ENCODE measurements at regions not wholly inside any gene's neighbourhood (a gene's known extent, or its start where the extent isn't known, plus 50 kb on each side); places are given as distances from the start of the nearest gene placed in this dataset.

DNA sequence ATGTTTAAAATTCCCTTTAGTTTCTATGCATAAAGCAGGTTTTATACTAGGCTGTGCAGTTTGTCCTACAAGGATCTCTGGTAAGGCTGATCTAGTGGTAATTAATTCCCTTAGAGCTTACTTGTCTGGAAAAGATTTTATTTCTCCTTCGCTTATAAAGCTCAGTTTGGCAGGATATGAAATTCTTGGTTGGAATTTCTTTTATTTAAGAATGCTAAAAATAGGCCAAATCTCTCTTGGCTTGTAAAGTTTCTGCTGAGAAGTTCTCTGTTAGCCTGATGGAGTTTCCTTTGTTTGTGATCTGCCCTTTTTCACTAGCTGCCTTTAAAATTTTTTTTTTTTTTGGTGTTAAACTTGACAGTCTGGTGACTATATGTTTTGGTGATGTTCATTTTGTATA, 237.1 kb upstream of the TLE4 start:
- H3K9ac ChIP-seq (ENCODE audit: low read length) = no peak overlapping the region
- H2AFZ ChIP-seq (ENCODE audit: low read length) = no peak overlapping the region
- H4K20me1 ChIP-seq (ENCODE audit: insufficient read depth, low read length) = no peaks in the 10 kb centered on the region
- no peaks in the 10 kb centered on the region for H3K36me3 ChIP-seq (replicated peaks; ENCODE audit: insufficient read depth, low read length)
- no peaks in the 10 kb centered on the region for H3K9me2 ChIP-seq (replicated peaks; ENCODE audit: insufficient read depth, low read length)
- no peaks in the 10 kb centered on the region for H3F3A ChIP-seq (ENCODE audit: insufficient read depth, low read length)
- H3K79me2 ChIP-seq (ENCODE audit: low read length) = no peaks in the 10 kb centered on the region
- TF ChIP-seq, protein P1, sequence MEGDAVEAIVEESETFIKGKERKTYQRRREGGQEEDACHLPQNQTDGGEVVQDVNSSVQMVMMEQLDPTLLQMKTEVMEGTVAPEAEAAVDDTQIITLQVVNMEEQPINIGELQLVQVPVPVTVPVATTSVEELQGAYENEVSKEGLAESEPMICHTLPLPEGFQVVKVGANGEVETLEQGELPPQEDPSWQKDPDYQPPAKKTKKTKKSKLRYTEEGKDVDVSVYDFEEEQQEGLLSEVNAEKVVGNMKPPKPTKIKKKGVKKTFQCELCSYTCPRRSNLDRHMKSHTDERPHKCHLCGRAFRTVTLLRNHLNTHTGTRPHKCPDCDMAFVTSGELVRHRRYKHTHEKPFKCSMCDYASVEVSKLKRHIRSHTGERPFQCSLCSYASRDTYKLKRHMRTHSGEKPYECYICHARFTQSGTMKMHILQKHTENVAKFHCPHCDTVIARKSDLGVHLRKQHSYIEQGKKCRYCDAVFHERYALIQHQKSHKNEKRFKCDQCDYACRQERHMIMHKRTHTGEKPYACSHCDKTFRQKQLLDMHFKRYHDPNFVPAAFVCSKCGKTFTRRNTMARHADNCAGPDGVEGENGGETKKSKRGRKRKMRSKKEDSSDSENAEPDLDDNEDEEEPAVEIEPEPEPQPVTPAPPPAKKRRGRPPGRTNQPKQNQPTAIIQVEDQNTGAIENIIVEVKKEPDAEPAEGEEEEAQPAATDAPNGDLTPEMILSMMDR (IDR thresholded peaks at IDR 0.05; ENCODE audit: low read length) = no peak
- TF ChIP-seq EZH2 (optimal IDR thresholded peaks at IDR 0.05; ENCODE audit: low read depth, low read length) (no peak), EZH2phosphoT487 (IDR thresholded peaks at IDR 0.05; ENCODE audit: low read length) (no peak)
- H3K4me1 ChIP-seq (ENCODE audit: low read length) = no peaks in the 10 kb centered on the region
- H3K4me3 ChIP-seq (ENCODE audit: low read length) = no peak overlapping the region
- H3K27me3 ChIP-seq (replicated peaks; ENCODE audit: insufficient read depth, low read length) = no peaks in the 10 kb centered on the region
- H3K4me2 ChIP-seq (ENCODE audit: low read depth, low read length) = no peak overlapping the region
- H3K9me3 ChIP-seq (replicated peaks; ENCODE audit: insufficient read depth, low read length) = no peaks in the 10 kb centered on the region
- H3K27ac ChIP-seq (ENCODE audit: low read length) = no peak overlapping the region
- no peak for DNase-seq

DNA sequence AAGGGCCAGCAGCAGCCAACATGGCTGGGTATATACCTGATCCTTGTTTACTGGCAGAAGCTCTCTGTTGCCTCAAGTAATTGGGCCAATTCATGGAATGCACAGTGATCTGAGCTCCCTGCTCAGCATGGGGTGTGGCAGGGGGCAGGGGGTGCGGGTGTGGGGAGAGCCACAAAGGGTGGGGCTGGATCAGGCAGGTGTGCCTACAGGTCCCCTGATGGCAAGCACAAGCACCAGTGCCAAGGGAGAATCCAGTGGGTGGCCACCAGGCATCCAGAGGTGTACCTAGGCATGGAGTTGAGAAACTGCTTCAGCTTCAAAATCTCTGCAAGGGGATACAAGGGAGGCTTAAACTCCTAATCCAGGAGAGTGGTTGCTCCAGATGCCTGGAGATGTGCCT, 235.8 kb upstream of the TLE4 start:
- no peaks in the 10 kb centered on the region for H3K79me2 ChIP-seq (ENCODE audit: low read length)
- H3K27ac ChIP-seq (ENCODE audit: low read length) = no peak overlapping the region
- H2AFZ ChIP-seq (ENCODE audit: low read length) = no peak overlapping the region
- no peak for TF ChIP-seq EZH2phosphoT487 (IDR thresholded peaks at IDR 0.05; ENCODE audit: low read length)
- H3K4me3 ChIP-seq (ENCODE audit: low read length) = no peak overlapping the region
- no peaks in the 10 kb centered on the region for H3K27me3 ChIP-seq (replicated peaks; ENCODE audit: insufficient read depth, low read length)
- H3F3A ChIP-seq (ENCODE audit: insufficient read depth, low read length) = no peaks in the 10 kb centered on the region
- H3K9me3 ChIP-seq (replicated peaks; ENCODE audit: insufficient read depth, low read length) = no peaks in the 10 kb centered on the region
- no peaks in the 10 kb centered on the region for H3K36me3 ChIP-seq (replicated peaks; ENCODE audit: insufficient read depth, low read length)
- H3K4me2 ChIP-seq (ENCODE audit: low read depth, low read length) = no peak overlapping the region
- H4K20me1 ChIP-seq (ENCODE audit: insufficient read depth, low read length) = no peaks in the 10 kb centered on the region
- H3K9me2 ChIP-seq (replicated peaks; ENCODE audit: insufficient read depth, low read length) = no peaks in the 10 kb centered on the region
- no peak for DNase-seq
- no peak overlapping the region for H3K9ac ChIP-seq (ENCODE audit: low read length)
- no peaks in the 10 kb centered on the region for H3K4me1 ChIP-seq (ENCODE audit: low read length)

DNA sequence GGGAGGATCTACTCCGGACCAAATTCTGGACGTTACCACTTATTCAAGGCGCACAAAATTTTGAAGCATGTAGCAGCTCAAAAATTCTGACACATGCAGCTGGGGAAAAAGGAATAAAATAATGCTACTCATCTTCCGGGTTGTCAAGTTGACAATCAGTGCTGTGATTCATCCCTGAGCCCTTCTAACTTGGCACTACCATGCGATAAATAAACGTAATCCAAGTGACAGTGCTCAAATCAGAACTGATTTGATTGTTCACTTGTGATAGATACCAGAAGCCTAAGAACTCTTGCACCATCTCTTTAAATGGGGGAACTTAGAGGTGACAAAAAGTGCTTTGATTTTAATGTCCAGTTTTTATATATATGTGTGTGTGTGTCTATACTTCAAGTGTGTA, 230.2 kb upstream of the TLE4 start:
- H3K4me1 ChIP-seq (ENCODE audit: low read length) = no peaks in the 10 kb centered on the region
- TF ChIP-seq EZH2 (optimal IDR thresholded peaks at IDR 0.05; ENCODE audit: low read depth, low read length) = no peak
- TF ChIP-seq, protein P1 (IDR thresholded peaks at IDR 0.05; ENCODE audit: low read length) = no peak
- no peak for TF ChIP-seq EZH2phosphoT487 (IDR thresholded peaks at IDR 0.05; ENCODE audit: low read length)
- H3K27ac ChIP-seq (ENCODE audit: low read length) = no peak overlapping the region
- H3K36me3 ChIP-seq (replicated peaks; ENCODE audit: insufficient read depth, low read length) = no peaks in the 10 kb centered on the region
- DNase-seq = no peak
- H3F3A ChIP-seq (ENCODE audit: insufficient read depth, low read length) = no peaks in the 10 kb centered on the region
- H3K9me3 ChIP-seq (replicated peaks; ENCODE audit: insufficient read depth, low read length) = no peaks in the 10 kb centered on the region
- H3K9ac ChIP-seq (ENCODE audit: low read length) = no peak overlapping the region
- no peaks in the 10 kb centered on the region for H3K27me3 ChIP-seq (replicated peaks; ENCODE audit: insufficient read depth, low read length)
- no peaks in the 10 kb centered on the region for H3K79me2 ChIP-seq (ENCODE audit: low read length)
- no peaks in the 10 kb centered on the region for H4K20me1 ChIP-seq (ENCODE audit: insufficient read depth, low read length)
- H2AFZ ChIP-seq (ENCODE audit: low read length) = no peak overlapping the region
- H3K9me2 ChIP-seq (replicated peaks; ENCODE audit: insufficient read depth, low read length) = no peaks in the 10 kb centered on the region
- no peak overlapping the region for H3K4me3 ChIP-seq (ENCODE audit: low read length)
- no peak overlapping the region for H3K4me2 ChIP-seq (ENCODE audit: low read depth, low read length)

DNA sequence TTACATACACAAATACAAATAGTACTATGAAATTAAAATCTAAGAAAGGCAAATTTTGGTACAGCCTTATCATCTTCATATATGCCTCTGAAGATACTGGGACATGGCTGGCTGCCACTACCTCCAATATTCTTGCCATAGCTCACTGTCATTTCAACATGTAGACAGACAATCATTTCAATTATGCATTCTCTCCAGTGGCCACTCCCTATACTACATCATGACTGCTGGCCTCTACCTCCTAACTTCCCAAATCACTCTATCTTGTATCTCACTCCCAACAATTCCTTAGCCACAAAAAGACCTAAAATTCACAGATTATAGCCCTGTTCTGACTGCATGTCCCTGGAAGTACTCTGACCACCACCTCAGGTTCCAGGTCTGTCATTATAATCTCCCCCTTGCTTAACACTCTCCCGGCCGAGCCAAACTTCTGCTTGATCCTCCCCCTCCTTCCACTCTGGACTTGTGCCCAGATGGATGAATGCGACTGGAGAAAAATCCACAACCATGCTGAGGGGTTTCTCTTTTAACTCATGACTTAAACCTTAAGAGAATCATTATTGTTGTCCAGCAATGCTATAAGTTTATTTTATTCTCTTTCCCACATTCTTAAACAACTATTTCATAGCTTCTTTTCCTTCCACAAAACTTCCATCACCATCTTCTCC, 225.3 kb upstream of the TLE4 start:
- Histone ChIP-seq H3K9ac (ENCODE audit: low read length) (no peak overlapping the region), H3K4me3 (ENCODE audit: low read length) (no peak overlapping the region), H3K9me3 (replicated peaks; ENCODE audit: insufficient read depth, low read length) (no peaks in the 10 kb centered on the region), H4K20me1 (ENCODE audit: insufficient read depth, low read length) (no peaks in the 10 kb centered on the region), H3K27me3 (replicated peaks; ENCODE audit: insufficient read depth, low read length) (no peaks in the 10 kb centered on the region), H3K9me2 (replicated peaks; ENCODE audit: insufficient read depth, low read length) (no peaks in the 10 kb centered on the region), H3K36me3 (replicated peaks; ENCODE audit: insufficient read depth, low read length) (no peaks in the 10 kb centered on the region), H3K79me2 (ENCODE audit: low read length) (no peaks in the 10 kb centered on the region), H3K4me1 (ENCODE audit: low read length) (no peaks in the 10 kb centered on the region), H3K27ac (ENCODE audit: low read length) (no peak overlapping the region), H2AFZ (ENCODE audit: low read length) (no peak overlapping the region), H3K4me2 (ENCODE audit: low read depth, low read length) (no peak overlapping the region), H3F3A (ENCODE audit: insufficient read depth, low read length) (no peaks in the 10 kb centered on the region)
- DNase-seq = no peak
- TF ChIP-seq EZH2 (optimal IDR thresholded peaks at IDR 0.05; ENCODE audit: low read depth, low read length) (no peak), EZH2phosphoT487 (IDR thresholded peaks at IDR 0.05; ENCODE audit: low read length) (no peak)
- TF ChIP-seq, protein P1 (IDR thresholded peaks at IDR 0.05; ENCODE audit: low read length) = no peak
